IgD-negative memory B cell (primary cell): ENCODE measurements at regions not wholly inside any gene's neighbourhood (a gene's known extent, or its start where the extent isn't known, plus 50 kb on each side); places are given as distances from the start of the nearest gene placed in this dataset.
"Not testable (repeated sequence)": the region's sequence is repeated elsewhere in the genome, so short reads cannot be mapped to it uniquely, and the experiment has no call there.

Experiments used
- H3K27ac Mint-ChIP-seq, 3 donors: one replicate each; pipeline ENCODE4 v1.8.0; 2020 to 2022; ENCODE audit warnings: mild to moderate bottlenecking in 3 of 3, mixed read lengths in 3 of 3, moderate library complexity in 1 of 3
- H3K27me3 Mint-ChIP-seq: one replicate; pipeline ENCODE4 v1.8.0; 2021; ENCODE audit warnings: mixed read lengths
- H3K36me3 Mint-ChIP-seq: one replicate; pipeline ENCODE4 v1.8.0; 2020; ENCODE audit warnings: mild to moderate bottlenecking, mixed read lengths
- H3K4me1 Mint-ChIP-seq, 3 donors: one replicate each; pipeline ENCODE4 v1.8.0; 2020 to 2022; ENCODE audit warnings: mixed read lengths in 3 of 3, mild to moderate bottlenecking in 1 of 3
- H3K4me3 Mint-ChIP-seq, 4 donors: one replicate each; pipeline ENCODE4 v1.8.0; 2020 to 2022; ENCODE audit warnings: mild to moderate bottlenecking in 4 of 4, mixed read lengths in 4 of 4, moderate library complexity in 3 of 4
- H3K9me3 Mint-ChIP-seq, 3 donors: one replicate each; pipeline ENCODE4 v1.8.0; 2020 to 2021; ENCODE audit warnings: mixed read lengths in 3 of 3, mild to moderate bottlenecking in 1 of 3

- Mint-ChIP-seq H3K27me3 (no peaks in the 10 kb centered on the region), H3K27ac (no peak overlapping the region), H3K36me3 (no peaks in the 10 kb centered on the region), H3K4me3 (no peak overlapping the region), H3K4me1 (no peaks in the 10 kb centered on the region), H3K9me3 (peaks cover 0 to 3% (median 0%) of the 10 kb centered on the region in 3 donors)
These were observed 212.5 kb upstream of the GRIK2 start for GRCh38 chr6:101181006-101181405.

- not testable (repeated sequence) for H3K4me3 Mint-ChIP-seq, H3K4me1 Mint-ChIP-seq, H3K27me3 Mint-ChIP-seq, H3K27ac Mint-ChIP-seq, H3K36me3 Mint-ChIP-seq
- H3K9me3 Mint-ChIP-seq = peaks cover 2 to 11% (median 3%) of the 10 kb centered on the region in 3 donors
These were observed 205.2 kb upstream of the GRIK2 start for GRCh38 chr6:101188285-101188798.

DNA sequence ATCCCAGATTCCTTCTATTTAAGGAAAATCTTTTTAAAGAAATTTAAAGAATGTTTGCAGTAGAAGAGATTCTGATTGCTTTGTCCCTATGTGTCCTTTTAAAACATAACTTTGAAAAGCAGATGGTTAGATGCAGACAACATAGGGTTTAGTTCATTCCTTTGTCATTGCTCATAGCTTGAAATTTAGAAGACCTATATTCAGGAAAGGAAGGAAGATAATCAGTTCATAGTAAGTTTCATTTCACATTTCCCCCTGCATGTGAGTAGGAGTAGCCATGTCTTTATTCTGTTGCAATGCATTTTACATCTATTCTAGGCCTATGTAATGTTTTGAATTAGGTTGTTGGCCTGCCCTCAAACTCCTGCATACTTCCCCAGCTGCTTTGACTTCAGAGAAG, 197.9 kb upstream of the GRIK2 start:
- Mint-ChIP-seq H3K4me3 (no peak overlapping the region), H3K4me1 (no peaks in the 10 kb centered on the region), H3K36me3 (no peaks in the 10 kb centered on the region), H3K27ac (no peak overlapping the region), H3K9me3 (no peaks in the 10 kb centered on the region), H3K27me3 (no peaks in the 10 kb centered on the region)

- Mint-ChIP-seq H3K36me3 (peaks cover 2% of the 10 kb centered on the region), H3K27ac (no peak overlapping the region), H3K4me3 (no peak overlapping the region), H3K4me1 (no peaks in the 10 kb centered on the region), H3K9me3 (no peaks in the 10 kb centered on the region), H3K27me3 (no peaks in the 10 kb centered on the region)
These were observed 194.1 kb upstream of the GRIK2 start for GRCh38 chr6:101199441-101199840.

DNA sequence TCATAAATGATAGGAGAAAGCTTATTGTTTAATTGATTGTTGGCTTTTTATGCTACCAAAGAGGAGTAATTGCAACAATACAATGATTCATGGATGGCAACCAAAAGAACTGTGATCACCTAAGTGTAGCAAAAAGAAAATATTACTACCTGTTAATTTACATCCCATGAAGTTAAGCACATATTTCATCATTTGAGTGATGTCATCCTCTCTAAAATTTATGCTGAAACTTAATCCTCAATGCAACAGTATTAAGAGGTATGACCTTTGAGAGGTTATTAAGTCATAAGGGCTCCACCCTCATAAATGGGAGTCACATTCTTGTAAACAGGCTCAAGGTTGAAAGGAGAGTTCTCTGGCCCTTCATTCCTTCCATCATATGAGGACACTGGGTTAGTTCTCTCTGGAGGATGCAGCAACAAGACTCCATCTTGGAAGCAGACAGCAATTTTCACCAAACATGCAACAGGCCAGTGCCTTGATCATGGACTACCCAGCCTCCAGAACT, 190.6 kb upstream of the GRIK2 start:
- H3K36me3 Mint-ChIP-seq = peaks cover 2% of the 10 kb centered on the region
- H3K27me3 Mint-ChIP-seq = no peaks in the 10 kb centered on the region
- H3K4me3 Mint-ChIP-seq = no peak overlapping the region
- H3K4me1 Mint-ChIP-seq = no peaks in the 10 kb centered on the region
- no peak overlapping the region for H3K27ac Mint-ChIP-seq
- no peaks in the 10 kb centered on the region for H3K9me3 Mint-ChIP-seq

- H3K4me3 Mint-ChIP-seq = no peak overlapping the region
- H3K4me1 Mint-ChIP-seq = no peaks in the 10 kb centered on the region
- H3K27ac Mint-ChIP-seq = no peak overlapping the region
- H3K36me3 Mint-ChIP-seq = peaks cover 2% of the 10 kb centered on the region
- H3K9me3 Mint-ChIP-seq = no peaks in the 10 kb centered on the region
- no peaks in the 10 kb centered on the region for H3K27me3 Mint-ChIP-seq
These were observed 189.8 kb upstream of the GRIK2 start for GRCh38 chr6:101203664-101204063.

DNA sequence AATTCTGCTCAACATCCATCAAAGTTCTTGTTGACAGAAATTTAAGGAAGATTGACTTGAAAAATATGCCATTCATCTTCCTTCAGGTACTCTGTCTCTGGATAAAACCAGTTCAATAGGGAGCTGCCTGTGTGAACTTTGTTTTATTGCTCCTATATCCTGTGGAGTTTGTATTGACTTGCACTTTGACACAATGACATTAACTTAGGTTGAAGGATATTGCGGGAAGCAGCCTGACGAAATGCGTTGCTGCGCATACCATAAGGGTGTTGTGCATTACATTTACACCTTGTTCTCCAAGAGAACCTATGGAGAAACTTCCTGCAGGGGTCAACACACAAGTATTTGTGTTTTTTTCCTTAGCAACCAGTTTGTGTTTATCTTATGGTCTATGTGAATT, 185.4 kb upstream of the GRIK2 start:
- no peak overlapping the region for H3K27ac Mint-ChIP-seq
- no peak overlapping the region for H3K4me3 Mint-ChIP-seq
- H3K4me1 Mint-ChIP-seq = no peaks in the 10 kb centered on the region
- peaks cover under 1% of the 10 kb centered on the region for H3K36me3 Mint-ChIP-seq
- no peaks in the 10 kb centered on the region for H3K9me3 Mint-ChIP-seq
- no peaks in the 10 kb centered on the region for H3K27me3 Mint-ChIP-seq

DNA sequence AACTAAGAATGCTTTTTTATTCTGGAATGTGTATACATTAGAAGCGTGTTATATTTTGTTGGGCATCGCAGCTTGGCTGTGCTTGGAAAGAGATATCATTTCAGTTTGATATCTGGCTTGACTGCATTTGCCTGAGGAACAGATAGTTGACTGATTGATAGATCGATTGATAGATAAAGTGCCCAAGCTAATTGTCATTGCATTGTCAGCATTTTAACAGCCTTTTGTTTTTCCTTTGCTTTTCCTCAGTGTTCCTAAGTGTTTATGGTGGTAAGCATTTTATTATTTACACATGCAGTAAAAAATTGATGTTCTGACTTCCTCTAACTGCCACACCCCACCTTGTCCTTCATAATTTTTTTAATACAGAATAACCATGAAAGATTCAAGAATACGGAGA, 180.9 kb upstream of the GRIK2 start:
- H3K27ac Mint-ChIP-seq = no peak overlapping the region
- H3K4me3 Mint-ChIP-seq = no peak overlapping the region
- no peaks in the 10 kb centered on the region for H3K27me3 Mint-ChIP-seq
- H3K36me3 Mint-ChIP-seq = no peaks in the 10 kb centered on the region
- H3K9me3 Mint-ChIP-seq = no peaks in the 10 kb centered on the region
- H3K4me1 Mint-ChIP-seq = no peaks in the 10 kb centered on the region

- Mint-ChIP-seq H3K27ac (no peak overlapping the region), H3K9me3 (peaks cover 2 to 5% (median 2%) of the 10 kb centered on the region in 3 donors), H3K4me1 (no peaks in the 10 kb centered on the region), H3K27me3 (no peaks in the 10 kb centered on the region), H3K4me3 (no peak overlapping the region), H3K36me3 (no peaks in the 10 kb centered on the region)
These were observed 171.5 kb upstream of the GRIK2 start for GRCh38 chr6:101222007-101222406.

DNA sequence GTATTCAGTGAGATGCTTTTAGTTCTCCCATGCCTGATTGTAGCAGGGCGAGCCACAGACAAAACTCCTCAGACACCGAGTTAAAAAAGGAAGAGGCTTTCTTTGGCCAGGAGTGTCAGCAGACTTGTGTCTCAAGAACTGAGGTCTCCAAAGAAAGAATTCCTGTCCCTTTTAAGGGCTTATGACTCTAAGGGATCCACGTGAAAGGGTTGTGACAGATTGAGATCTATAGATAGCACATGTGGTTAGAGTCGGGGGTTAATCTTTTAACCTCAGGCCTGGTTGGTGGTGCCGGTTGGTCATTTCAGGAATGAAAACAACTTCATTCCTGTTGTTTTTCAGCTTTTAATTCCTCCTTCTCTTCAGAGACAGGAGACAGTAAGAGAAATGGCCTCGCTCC, 168.8 kb upstream of the GRIK2 start:
- Mint-ChIP-seq H3K27me3 (no peaks in the 10 kb centered on the region), H3K4me1 (no peaks in the 10 kb centered on the region), H3K9me3 (peaks cover 2 to 5% (median 2%) of the 10 kb centered on the region in 3 donors), H3K4me3 (no peak overlapping the region), H3K36me3 (no peaks in the 10 kb centered on the region), H3K27ac (no peak overlapping the region)

GRCh38 chr6:101226677-101227135, 166.8 kb upstream of the GRIK2 start:
- Mint-ChIP-seq H3K36me3 (no peaks in the 10 kb centered on the region), H3K4me3 (no peak overlapping the region), H3K27me3 (no peaks in the 10 kb centered on the region), H3K9me3 (peaks cover 2 to 5% (median 2%) of the 10 kb centered on the region in 3 donors), H3K4me1 (no peaks in the 10 kb centered on the region), H3K27ac (no peak overlapping the region)

DNA sequence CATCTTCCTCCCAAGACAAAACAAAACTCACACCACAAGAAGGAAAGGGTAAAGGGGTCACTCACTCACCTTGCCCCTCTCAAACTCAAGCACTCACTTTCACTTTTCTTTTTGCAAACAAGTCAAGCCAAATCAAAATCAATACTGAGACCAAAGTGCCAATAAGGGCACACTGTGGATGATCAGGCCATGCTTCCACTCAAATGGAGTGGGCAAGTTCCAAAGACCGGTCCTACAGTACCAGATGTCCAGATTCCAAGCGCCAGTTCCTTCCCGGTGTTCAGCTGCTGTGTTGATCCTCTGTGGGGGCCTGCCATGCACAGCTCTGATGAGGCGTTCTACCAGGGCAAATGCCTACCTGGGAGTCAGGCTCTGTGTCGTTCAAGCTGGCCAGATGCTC, 162.6 kb upstream of the GRIK2 start:
- Mint-ChIP-seq H3K4me3 (no peak overlapping the region), H3K27ac (no peak overlapping the region), H3K9me3 (no peaks in the 10 kb centered on the region), H3K36me3 (no peaks in the 10 kb centered on the region), H3K4me1 (no peaks in the 10 kb centered on the region), H3K27me3 (no peaks in the 10 kb centered on the region)

DNA sequence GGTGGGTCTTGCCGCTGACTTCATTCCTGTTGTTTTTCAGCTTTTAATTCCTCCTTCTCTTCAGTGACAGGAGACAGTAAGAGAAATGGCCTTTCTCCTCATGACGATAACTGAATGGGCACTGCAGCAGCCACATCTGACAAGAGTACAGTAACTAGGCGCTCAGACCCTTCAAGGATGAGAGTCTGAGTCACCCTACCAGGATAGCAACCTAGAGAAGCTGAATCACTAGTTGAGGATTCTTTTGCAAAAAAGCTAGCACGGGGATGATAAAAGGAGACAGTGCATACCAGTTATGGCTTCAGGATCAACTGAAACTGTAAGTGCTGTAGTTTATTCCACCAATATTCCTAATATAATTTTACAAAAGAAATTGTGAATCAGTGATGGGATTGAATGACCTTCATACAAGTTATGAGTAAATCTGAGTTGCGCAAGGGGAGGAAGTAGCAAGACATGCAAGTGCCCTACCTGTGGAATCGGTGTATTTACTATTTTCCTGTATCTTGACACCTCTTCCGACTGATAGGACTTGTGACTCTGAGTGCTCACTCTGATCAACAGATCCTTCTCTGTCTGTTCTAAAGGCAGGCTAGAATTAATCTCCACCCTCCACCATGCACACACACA, 161.8 kb upstream of the GRIK2 start:
- no peaks in the 10 kb centered on the region for H3K9me3 Mint-ChIP-seq
- H3K36me3 Mint-ChIP-seq = no peaks in the 10 kb centered on the region
- no peak overlapping the region for H3K4me3 Mint-ChIP-seq
- H3K27me3 Mint-ChIP-seq = no peaks in the 10 kb centered on the region
- H3K27ac Mint-ChIP-seq = no peak overlapping the region
- no peaks in the 10 kb centered on the region for H3K4me1 Mint-ChIP-seq

DNA sequence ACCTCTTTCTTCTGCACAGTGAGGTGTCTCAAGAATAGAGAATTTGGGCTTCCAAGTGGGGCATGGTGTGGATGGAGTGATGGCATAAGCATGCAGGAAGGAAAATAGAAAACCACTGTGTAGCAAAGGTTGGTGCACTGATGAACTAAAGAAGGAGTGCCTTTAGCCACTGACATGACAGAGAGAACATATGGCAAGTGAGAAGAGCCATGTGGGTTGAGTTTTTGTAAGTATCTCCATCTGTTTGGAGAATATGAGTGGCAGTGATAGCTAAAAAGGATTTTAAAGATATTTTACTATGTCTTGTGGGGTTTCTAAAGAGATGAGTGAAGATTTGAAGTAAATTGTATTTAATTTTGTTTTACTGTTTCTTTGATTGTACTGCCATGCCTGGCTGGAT, 160.5 kb upstream of the GRIK2 start:
- H3K27me3 Mint-ChIP-seq = no peaks in the 10 kb centered on the region
- no peaks in the 10 kb centered on the region for H3K4me1 Mint-ChIP-seq
- H3K4me3 Mint-ChIP-seq = no peak overlapping the region
- no peaks in the 10 kb centered on the region for H3K9me3 Mint-ChIP-seq
- no peaks in the 10 kb centered on the region for H3K36me3 Mint-ChIP-seq
- no peak overlapping the region for H3K27ac Mint-ChIP-seq

GRCh38 chr6:101236709-101237108, 156.8 kb upstream of the GRIK2 start:
- no peaks in the 10 kb centered on the region for H3K27me3 Mint-ChIP-seq
- H3K9me3 Mint-ChIP-seq = no peaks in the 10 kb centered on the region

DNA sequence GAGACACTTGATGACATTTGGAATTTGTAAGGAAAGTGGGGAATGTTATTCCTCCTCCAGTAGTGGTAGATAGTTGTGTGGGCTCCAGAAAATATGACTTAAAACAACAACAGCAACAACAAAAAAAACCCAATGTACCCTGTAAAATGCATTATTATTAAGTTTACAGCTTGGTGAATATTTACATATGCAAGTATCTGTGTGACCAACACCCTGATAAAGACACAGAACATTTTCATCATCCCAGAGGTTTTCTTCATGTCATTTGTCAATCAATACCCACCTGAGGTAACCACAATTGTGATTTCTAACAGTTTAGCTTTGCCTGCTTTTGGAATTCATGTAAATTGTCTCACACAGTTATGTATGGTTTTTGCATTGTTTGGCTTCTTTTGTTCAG, 152.1 kb upstream of the GRIK2 start:
- no peaks in the 10 kb centered on the region for H3K27me3 Mint-ChIP-seq
- no peak overlapping the region for H3K27ac Mint-ChIP-seq
- H3K4me1 Mint-ChIP-seq = no peaks in the 10 kb centered on the region
- H3K9me3 Mint-ChIP-seq = no peaks in the 10 kb centered on the region
- no peak overlapping the region for H3K4me3 Mint-ChIP-seq
- no peaks in the 10 kb centered on the region for H3K36me3 Mint-ChIP-seq

More at GRCh38 chr6:101236709-101237108, 156.8 kb upstream of the GRIK2 start:
- Mint-ChIP-seq H3K27ac (no peak overlapping the region), H3K4me1 (no peaks in the 10 kb centered on the region), H3K4me3 (no peak overlapping the region), H3K36me3 (no peaks in the 10 kb centered on the region)
